ENCODE measurements at regions not wholly inside any gene's neighbourhood (a gene's known extent, or its start where the extent isn't known, plus 50 kb on each side); places are given as distances from the start of the nearest gene placed in this dataset.

DNA sequence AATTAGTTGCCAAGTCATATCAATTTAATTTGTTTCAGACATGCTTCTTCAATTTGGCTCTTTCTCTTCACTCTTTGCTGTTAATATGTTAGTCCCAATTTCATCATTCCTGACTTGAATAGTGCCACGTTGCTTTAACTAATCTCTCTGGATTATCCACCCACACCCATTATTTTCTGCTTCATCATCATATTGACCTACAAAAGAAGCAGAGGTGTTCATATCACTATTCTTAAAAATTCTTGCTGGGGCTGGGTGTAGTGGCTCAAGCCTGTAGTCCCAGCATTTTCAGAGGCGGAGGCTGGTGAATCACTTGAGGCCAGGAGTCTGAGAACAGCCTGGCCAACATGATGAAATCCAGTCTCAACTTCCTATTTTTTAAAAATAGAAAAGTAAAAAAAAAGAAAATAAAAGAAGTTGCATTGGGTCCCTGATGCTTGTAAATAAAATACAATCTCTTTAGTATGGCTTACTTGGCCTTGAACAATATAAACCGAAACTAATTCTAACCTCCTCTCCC lies 65.7 kb upstream of the KCNIP4 start:
- no peak for DNase-seq

GRCh38 chr4:22003878-22004277 lies 55.3 kb upstream of the KCNIP4 start:
- DNase-seq = no peak

Measured in RPMI8226 (cell line).